ENCODE measurements at regions not wholly inside any gene's neighbourhood (a gene's known extent, or its start where the extent isn't known, plus 50 kb on each side); places are given as distances from the start of the nearest gene placed in this dataset.

- Mint-ChIP-seq H3K27ac (no peak overlapping the region), H3K4me1 (ENCODE audit: low read depth) (no peaks in the 10 kb centered on the region)
Measured at GRCh38 chr1:95850763-95851162, 616.8 kb downstream of the RWDD3 start.

GRCh38 chr1:95852483-95853070 lies 618.6 kb downstream of the RWDD3 start:
- Mint-ChIP-seq H3K36me3 (ENCODE audit: low read depth) (no peaks in the 10 kb centered on the region), H3K4me1 (ENCODE audit: low read depth) (no peaks in the 10 kb centered on the region), H3K9me3 (peaks cover 22% of the 10 kb centered on the region), H3K27ac (no peak overlapping the region), H3K4me3 (no peak overlapping the region), H3K27me3 (ENCODE audit: insufficient read depth) (no peaks in the 10 kb centered on the region)
- DNase-seq, result no peak
- no peak for TF ChIP-seq CTCF (IDR thresholded peaks at IDR 0.05)

More at GRCh38 chr1:95850763-95851162, 616.8 kb downstream of the RWDD3 start:
- no peak for DNase-seq
- Mint-ChIP-seq H3K36me3 (ENCODE audit: low read depth) (no peaks in the 10 kb centered on the region), H3K27me3 (ENCODE audit: insufficient read depth) (no peaks in the 10 kb centered on the region), H3K9me3 (peaks cover 26% of the 10 kb centered on the region), H3K4me3 (no peak overlapping the region)
- TF ChIP-seq CTCF (IDR thresholded peaks at IDR 0.05), result no peak

GRCh38 chr1:95854457-95854856 lies 620.4 kb downstream of the RWDD3 start:
- TF ChIP-seq CTCF (IDR thresholded peaks at IDR 0.05), result no peak
- H3K9me3 Mint-ChIP-seq, result peaks cover 24% of the 10 kb centered on the region
- H3K4me1 Mint-ChIP-seq (ENCODE audit: low read depth), result no peaks in the 10 kb centered on the region
- no peak overlapping the region for H3K4me3 Mint-ChIP-seq
- DNase-seq, result no peak
- no peaks in the 10 kb centered on the region for H3K27me3 Mint-ChIP-seq (ENCODE audit: insufficient read depth)
- H3K27ac Mint-ChIP-seq, result no peak overlapping the region
- no peaks in the 10 kb centered on the region for H3K36me3 Mint-ChIP-seq (ENCODE audit: low read depth)

GRCh38 chr1:95863086-95863485 lies 629.1 kb downstream of the RWDD3 start:
- no peak overlapping the region for H3K27ac Mint-ChIP-seq
- no peak overlapping the region for H3K4me3 Mint-ChIP-seq
- no peaks in the 10 kb centered on the region for H3K4me1 Mint-ChIP-seq (ENCODE audit: low read depth)
- no peak for TF ChIP-seq CTCF (IDR thresholded peaks at IDR 0.05)
- no peak for DNase-seq
- H3K9me3 Mint-ChIP-seq, result peaks cover 33% of the 10 kb centered on the region
- no peaks in the 10 kb centered on the region for H3K36me3 Mint-ChIP-seq (ENCODE audit: low read depth)
- no peaks in the 10 kb centered on the region for H3K27me3 Mint-ChIP-seq (ENCODE audit: insufficient read depth)

GRCh38 chr1:95865769-95866168 lies 631.8 kb downstream of the RWDD3 start:
- Mint-ChIP-seq H3K4me1 (ENCODE audit: low read depth) (no peaks in the 10 kb centered on the region), H3K27ac (no peak overlapping the region), H3K27me3 (ENCODE audit: insufficient read depth) (no peaks in the 10 kb centered on the region), H3K4me3 (no peak overlapping the region), H3K9me3 (peaks cover 29% of the 10 kb centered on the region), H3K36me3 (ENCODE audit: low read depth) (no peaks in the 10 kb centered on the region)
- DNase-seq, result no peak
- TF ChIP-seq CTCF (IDR thresholded peaks at IDR 0.05), result no peak

GRCh38 chr1:95876276-95876675 lies 642.3 kb downstream of the RWDD3 start:
- TF ChIP-seq CTCF (IDR thresholded peaks at IDR 0.05), result no peak
- no peak overlapping the region for H3K27ac Mint-ChIP-seq
- 0 out of 2 replicates have a peak, but pooled peaks cover 2% of the 10 kb centered on the region for H3K27me3 Mint-ChIP-seq (ENCODE audit: insufficient read depth)
- H3K4me1 Mint-ChIP-seq (ENCODE audit: low read depth), result no peaks in the 10 kb centered on the region
- peaks cover 15% of the 10 kb centered on the region for H3K9me3 Mint-ChIP-seq
- DNase-seq, result no peak
- H3K36me3 Mint-ChIP-seq (ENCODE audit: low read depth), result no peaks in the 10 kb centered on the region
- no peak overlapping the region for H3K4me3 Mint-ChIP-seq
